Stimulated activated CD8-positive, alpha-beta memory T cell treated with anti-CD3 and anti-CD28 coated beads, Interleukin-12 subunit alpha, Interleukin-12 subunit beta, amount 100 ng/mL, for 24 hours (primary cell): ENCODE measurements at regions not wholly inside any gene's neighbourhood (a gene's known extent, or its start where the extent isn't known, plus 50 kb on each side); places are given as distances from the start of the nearest gene placed in this dataset.
A peak's percentile ranks its signal among the peaks of the same experiment; 100 is the strongest.

Experiments
- DNase-seq: peaks from one replicate; pipeline ENCODE4 v3.0.0-alpha.2; 2020; ENCODE audit errors: extremely low read depth

DNA sequence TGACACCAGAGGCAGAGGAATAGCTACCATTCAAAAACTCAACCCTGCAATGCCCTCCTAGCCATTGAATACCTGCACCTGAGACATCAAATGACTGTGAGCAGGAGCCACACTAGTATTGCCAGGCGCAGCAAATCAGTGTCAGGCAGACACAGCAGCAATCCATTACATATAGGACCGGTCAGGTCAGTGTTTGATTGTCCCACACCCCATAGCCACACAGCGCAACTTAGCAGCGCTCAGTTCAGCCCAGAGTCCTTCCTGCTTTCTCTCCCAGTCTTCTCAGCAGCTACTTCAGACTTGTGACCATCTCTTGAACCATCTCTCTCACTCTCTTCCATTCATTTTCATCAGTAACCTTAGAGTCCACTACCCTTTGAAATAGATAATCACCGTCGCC is 181.6 kb upstream of the GPR12 start:
- DNase-seq, result no peak

DNA sequence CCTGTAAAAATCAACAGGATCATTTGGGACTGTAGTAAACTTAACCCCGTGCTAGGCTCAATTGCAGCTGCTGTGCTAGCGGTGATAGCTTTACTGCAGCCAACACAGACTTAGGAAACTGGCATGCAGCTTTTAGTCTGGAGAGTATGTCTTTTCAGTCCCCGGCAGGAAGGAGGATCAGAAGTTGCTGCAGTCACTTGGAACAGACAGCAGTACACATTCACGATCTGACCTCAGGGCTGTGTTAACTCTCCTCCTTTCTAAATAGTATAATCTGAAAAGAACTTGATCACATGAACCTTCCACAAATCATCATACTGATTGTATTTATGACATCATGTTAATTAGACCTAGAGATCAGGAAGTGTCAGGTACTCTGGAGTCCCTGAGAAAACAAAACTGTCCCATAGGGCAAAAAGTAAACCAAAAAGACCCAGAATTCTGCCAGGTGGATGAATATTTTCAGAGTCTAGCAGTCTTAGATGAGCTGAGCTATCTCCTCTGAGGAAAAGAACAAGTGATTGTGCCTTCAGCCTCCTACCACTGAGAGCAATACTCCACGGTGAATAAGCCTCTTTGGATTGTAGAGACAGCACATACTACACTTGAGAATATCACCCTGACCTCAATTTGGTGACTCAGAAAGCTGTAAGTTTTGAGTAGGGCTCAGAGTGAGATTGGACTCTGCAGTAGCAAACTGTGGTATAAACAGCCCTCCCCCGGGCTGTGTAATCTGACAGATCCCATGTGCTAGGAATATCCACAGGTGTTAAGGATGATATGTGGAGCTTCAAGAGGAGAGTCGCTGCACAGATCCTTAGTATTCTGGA is 181.0 kb upstream of the GPR12 start:
- no peak for DNase-seq

DNA sequence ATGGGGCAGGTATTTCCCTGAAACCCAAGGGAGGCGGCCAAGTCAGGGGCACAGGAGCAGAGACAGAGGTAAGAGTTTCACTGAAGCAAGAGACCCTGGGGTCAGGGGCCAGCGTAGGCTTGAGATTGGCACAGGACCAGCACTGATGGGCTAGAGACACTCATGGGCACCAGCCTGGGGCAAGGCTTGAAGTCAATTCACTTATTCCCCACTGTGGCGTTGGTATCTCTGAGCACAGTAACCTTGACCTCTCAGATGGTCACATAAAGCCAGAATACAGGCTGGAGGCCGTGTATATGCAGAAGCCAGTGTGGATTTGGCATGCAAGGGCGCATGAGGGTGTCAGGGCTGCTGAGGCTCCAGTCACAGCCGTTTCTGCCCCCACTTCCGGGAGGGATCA is 173.5 kb upstream of the GPR12 start:
- DNase-seq, result no peak

GRCh38 chr13:26932465-26932864 is 171.9 kb upstream of the GPR12 start:
- no peak for DNase-seq

GRCh38 chr13:26929971-26930730 is 169.6 kb upstream of the GPR12 start:
- peak; percentile 42 for DNase-seq

DNA sequence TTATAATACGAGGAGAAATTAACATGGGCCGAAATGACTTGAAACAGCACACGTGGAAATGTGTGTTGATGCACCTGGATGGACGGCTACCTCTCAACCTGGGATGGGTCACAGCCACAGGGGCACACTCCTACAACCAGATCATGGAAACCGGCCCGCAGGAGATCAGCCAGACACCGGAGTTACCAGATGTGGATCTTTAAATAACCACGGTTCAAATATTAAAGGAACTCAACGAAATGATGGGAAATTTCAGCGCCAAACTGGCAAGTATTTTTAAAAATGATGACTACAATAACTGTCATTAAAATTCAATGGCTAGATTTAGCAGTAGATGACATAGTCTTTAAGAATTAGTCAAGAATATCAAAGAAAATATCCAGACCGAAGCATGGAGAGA is 166.9 kb upstream of the GPR12 start:
- DNase-seq, result no peak

GRCh38 chr13:26926371-26926770 is 165.8 kb upstream of the GPR12 start:
- no peak for DNase-seq

DNA sequence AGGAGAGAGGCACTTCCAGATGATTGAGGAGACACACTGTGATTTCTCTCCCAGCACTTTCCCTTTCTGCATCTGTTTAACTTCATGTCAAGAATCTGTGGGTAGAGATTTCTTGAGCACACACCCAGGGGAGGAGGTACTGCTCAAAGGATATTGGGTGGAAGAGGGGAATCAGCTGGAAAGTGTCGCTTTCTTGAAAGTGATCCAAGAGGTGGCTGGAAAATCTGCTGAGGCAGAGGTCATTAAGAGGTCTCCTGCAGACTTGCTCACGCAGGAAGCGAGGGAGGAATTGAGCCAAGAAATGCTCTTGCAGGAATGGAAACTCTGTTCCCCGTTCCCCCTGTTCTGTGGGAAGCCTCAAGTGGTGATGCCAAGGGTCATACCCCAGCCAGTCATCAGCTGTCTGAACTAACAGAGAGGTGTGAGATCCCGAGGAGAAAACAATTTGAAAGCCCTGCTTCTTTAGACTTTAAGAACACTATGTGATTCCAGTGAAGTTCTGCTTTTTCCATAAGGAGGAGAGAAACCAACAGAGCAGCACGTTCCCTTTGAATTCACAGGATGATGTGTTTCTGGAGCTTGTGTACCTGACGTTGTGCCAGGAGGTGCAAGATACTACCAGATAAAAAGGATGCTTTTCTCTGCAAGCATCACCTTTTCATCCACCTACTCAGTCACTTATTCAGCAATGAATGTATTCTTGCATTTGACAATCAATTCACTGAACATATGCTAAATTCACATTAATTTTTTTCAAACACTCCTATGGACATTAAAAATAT is 163.4 kb upstream of the GPR12 start:
- no peak for DNase-seq

- DNase-seq, result no peak
Measured at GRCh38 chr13:26921918-26922317, 161.3 kb upstream of the GPR12 start.

- no peak for DNase-seq
Measured at GRCh38 chr13:26920614-26921355, 160.2 kb upstream of the GPR12 start.

- DNase-seq, result no peak
Measured at GRCh38 chr13:26919732-26920131, 159.1 kb upstream of the GPR12 start.

DNA sequence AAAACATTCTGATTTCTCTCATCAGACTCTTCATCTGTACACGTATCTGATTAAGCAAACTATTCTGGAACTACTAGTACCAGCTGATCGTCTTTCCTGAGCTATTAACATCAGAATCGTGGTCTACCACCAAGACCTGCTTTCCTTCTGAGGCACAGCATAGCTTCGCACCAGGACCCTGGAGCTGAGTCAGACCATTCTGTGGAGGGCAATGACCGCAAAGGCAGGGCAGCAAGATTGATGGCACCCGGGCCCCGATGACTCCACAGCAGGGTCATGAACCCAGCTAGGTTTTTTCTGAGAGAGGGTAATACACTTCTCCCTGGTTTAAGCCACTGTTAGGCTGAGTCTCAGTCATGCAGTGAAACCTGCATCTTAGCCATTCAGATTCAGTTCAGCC is 158.7 kb upstream of the GPR12 start:
- no peak for DNase-seq

DNA sequence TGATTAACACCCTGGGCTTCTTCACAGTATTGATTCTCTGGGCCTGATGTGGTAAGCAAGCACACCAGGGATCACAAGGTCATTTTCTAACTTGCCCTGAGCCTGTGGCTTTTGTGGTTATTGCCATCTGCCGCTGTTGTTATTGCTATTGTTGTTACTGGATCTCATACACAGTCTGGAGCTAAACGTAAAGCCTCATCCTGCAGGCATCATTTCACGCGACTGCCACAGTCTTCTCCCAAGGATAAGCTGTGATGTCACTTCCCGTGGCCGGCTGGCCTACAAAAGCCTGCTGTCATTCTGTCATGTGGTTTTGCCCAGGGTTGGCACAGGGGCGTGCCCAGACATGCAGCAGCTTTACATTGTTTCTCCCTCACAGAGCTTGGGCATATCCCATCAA is 154.0 kb upstream of the GPR12 start:
- DNase-seq, result no peak

DNA sequence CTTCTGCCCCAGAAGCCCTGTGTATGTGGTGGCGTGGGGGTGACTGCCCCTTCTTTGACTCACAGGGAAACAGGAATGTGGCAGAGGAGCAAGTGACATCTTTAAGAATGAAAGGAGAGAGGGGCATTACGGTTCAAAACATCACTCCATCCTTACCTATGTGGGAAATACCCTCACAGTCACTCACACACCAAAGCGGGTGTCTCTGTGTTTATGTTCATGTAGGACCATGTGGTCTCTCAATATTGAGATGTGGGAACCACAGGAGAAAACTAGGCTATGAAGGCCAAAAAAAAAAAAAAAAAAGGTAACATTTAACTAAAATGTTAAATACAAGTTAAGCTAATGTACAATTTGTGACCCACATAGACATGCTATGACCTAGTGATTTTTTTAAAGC is 153.6 kb upstream of the GPR12 start:
- DNase-seq, result no peak

DNA sequence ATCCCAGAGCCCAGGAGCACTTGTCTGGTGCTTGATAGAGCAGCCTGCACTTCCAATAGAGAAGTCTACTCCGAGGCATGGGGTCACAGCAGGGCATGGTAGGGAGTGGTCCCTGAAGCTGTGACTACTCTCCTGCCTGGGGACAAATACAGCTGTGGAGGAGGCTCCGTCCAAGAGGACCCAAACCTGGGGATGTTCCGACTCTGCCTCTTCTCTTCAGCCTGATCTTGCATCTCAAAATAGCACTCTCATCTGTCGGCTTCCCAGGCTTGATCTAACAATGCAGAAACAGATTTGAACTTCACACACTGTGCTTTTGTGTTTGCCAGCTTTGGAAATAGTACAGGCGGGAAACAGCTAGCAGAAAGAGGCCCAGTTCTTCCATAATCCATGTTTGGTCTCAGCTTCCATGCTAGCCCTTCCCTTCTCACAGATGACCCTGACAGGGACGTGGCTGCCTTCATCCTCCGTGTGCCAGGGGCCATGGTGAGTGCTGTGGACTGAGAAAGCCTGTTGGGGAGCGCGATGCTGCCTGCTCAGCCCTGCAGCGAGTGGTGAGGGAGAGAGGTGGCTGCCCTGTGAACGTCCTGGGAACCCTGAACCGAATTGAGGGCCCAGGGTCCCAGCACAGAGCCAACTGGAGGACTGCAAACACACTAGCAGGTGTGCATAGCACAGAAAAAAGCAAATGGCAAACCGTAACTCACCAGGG is 150.3 kb upstream of the GPR12 start:
- DNase-seq, result no peak

DNA sequence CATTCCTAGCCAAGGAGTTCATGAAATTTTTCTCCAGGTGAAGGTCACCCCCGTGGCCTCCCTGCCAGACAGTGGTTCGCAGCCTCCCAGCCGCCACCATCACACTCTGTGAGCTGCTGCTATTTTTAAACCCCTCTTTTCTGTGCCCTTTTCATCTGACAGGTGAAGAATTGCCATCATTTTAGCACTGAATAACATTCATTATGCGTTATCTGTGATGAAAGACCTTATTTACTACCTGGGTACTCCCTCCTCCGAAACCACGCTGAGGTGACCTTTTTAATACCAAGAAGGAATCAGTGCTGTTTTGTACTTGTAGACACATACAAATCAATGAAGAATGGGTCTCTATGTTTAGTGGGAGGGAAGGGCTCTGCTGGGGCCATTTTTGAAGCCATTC is 148.9 kb upstream of the GPR12 start:
- no peak for DNase-seq

GRCh38 chr13:26908126-26908525 is 147.5 kb upstream of the GPR12 start:
- no peak for DNase-seq

DNA sequence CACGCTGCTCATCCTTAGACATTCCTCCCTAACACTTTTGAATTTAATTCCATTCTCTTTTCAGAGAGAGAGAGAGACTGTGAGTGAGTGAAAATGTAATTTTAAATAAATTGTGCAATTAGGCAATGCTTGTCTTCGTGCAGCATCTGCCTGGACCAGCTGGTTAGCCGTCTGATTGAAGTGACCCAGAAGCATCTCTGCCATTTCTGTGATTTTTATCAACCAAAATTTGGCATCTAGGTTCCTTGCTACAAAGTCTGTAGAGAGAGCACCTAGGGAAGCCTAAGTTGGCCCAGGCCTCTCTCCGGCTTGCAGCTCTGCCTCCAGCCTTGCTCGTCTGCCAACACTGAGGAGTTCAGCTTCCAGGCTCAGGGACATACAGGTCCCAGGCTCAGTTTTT is 138.6 kb upstream of the GPR12 start:
- no peak for DNase-seq

DNA sequence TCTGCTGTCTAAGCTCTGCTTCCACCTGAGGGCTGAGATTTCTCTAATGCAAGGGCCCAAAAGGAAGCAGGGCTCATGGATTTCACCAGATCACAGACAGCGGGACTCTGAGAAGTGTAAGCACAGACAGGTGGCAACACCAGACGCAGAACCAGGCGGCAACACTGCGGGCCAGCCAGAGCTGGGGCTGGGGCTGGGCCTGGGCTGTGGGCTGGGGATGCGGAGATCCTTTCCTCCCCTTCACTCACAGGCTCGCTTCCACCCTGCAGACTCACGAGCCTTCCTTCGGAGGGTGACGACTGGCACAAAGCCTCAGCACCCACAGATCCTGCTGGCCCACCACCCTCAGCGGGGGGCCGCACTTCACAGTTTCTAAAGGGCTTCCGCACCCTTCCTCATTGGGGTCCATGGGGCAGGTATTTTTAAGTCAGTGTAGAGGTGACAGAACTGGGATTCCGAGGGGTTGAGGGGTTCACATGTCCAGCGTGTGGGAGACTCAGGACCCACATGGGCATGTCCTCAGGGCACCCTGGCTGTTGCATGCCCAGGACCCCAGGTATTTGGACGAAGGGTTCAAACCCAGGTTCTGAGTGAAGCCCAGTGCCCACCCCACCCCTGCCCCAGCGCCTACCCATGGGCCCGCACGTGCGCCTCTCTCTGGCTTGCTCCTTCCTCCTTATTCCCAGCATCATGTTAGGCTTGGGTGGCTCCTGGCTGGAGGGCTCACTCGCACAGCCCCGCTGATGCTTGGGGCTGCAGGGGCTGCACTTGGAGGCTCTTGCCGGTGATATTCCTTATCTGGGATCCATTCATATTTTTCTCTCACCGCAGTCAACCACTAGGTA is 137.3 kb upstream of the GPR12 start:
- DNase-seq, result no peak

- DNase-seq, result no peak
Measured at GRCh38 chr13:26896986-26897668, 136.5 kb upstream of the GPR12 start.
